HAP-1 (cell line): ENCODE measurements at regions not wholly inside any gene's neighbourhood (a gene's known extent, or its start where the extent isn't known, plus 50 kb on each side); places are given as distances from the start of the nearest gene placed in this dataset.

Experiments used
- DNase-seq, 2 experiments: peaks; one replicate each; pipeline ENCODE4 v3.0.0-alpha.2; 2016 to 2020; ENCODE audit warnings: low spot score in 2 of 2
- H3K27me3 ChIP-seq: fragments of 250-450 bp; sonication (Bioruptor Pico); 2 replicates; pipeline ENCODE4 v1.5.1; 2020; ENCODE audit warnings: low read depth, mild to moderate bottlenecking, moderate library complexity
- H3K36me3 ChIP-seq: fragments of 250-450 bp; sonication (Bioruptor Pico); replicated peaks from 2 replicates; pipeline ENCODE4 v1.5.1; 2020; ENCODE audit warnings: mild to moderate bottlenecking
- H3K4me1 ChIP-seq: fragments of 250-450 bp; sonication (Bioruptor Pico); 2 replicates; pipeline ENCODE4 v1.5.1; 2020; ENCODE audit warnings: mild to moderate bottlenecking
- H3K4me3 ChIP-seq: fragments of 250-450 bp; sonication (Bioruptor Pico); 2 replicates; pipeline ENCODE4 v1.5.1; 2020; ENCODE audit warnings: mild to moderate bottlenecking, moderate library complexity
- H3K9me3 ChIP-seq: fragments of 250-450 bp; sonication (Bioruptor Pico); 2 replicates; pipeline ENCODE4 v1.5.1; 2020; ENCODE audit warnings: mild to moderate bottlenecking, moderate library complexity
- in situ Hi-C: fragments of 300-500 bp; cut with MboI; formaldehyde crosslinking; loops from 3 replicates; pipeline ENCODE4 v1.14.3; 2020; ENCODE audit warnings: low sequenced_read_pairs, inconsistent platforms, mixed read lengths

- DNase-seq, result no peak
- no peaks in the 10 kb centered on the region for H3K4me1 ChIP-seq
- H3K27me3 ChIP-seq, result no peaks in the 10 kb centered on the region
- no peaks in the 10 kb centered on the region for H3K36me3 ChIP-seq
- no peaks in the 10 kb centered on the region for H3K9me3 ChIP-seq
- no peak overlapping the region for H3K4me3 ChIP-seq
- in situ Hi-C loops, result no loop called here
Observed at GRCh38 chr6:74976026-74976425, 229.8 kb downstream of the COL12A1 start.

DNA sequence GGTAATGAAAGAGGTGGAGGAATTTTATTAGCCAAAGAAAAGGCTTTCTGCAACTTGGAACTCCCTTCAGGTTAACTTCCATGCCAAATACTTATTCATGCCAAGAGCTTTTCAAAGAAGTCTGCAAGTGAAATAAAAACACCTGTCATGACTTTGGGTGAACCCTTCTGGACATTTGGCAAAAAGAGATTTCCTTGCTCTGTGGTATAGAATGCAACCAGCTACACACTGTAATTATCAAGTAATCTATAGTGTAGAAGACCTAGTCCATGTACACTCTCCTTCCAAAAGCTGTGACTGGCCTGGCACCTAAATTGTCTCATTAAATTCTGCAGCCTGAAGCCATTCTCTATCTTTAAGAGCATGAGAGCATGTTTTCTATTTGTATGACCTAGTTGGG lies 232.3 kb downstream of the COL12A1 start:
- Histone ChIP-seq H3K36me3 (no peaks in the 10 kb centered on the region), H3K9me3 (no peaks in the 10 kb centered on the region), H3K4me1 (no peaks in the 10 kb centered on the region), H3K27me3 (no peaks in the 10 kb centered on the region), H3K4me3 (no peak overlapping the region)
- no peak for DNase-seq
- in situ Hi-C loops, result no loop called here

- DNase-seq, result no peak
- Histone ChIP-seq H3K4me1 (no peaks in the 10 kb centered on the region), H3K4me3 (no peak overlapping the region), H3K9me3 (no peaks in the 10 kb centered on the region), H3K36me3 (no peaks in the 10 kb centered on the region), H3K27me3 (no peaks in the 10 kb centered on the region)
- in situ Hi-C loops, result no loop called here
Observed at GRCh38 chr6:74971633-74972032, 234.2 kb downstream of the COL12A1 start.

DNA sequence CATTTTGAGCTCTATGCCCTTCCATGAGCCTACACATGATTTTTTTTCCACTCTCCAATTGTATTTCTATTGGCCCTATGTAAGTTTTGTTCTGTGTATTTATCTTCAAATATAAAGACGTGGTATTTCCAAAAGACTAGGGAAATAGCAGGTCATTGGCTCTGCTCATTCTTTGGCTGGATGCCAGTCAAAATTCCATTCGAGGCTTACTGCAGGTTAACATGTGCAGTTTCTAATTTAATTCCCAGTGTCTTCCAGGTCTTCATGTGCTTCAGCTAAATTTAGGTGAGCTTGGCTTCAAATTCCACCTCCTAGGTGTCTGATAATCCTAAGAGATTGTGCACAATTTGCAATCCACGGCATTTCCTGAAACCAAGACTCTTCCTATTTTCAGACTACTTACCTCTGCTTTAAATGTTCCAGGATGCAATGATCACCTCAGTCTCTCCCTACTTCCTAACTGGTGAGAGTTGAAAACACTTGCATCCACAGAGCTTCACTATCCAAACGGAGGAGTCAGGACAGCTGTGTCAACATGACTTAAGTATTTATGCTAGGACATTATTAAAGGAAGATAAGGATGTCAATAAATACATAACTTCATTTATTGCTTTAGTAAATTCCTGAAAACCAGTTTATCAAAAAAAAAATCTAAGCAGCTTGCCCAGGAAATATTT lies 236.1 kb downstream of the COL12A1 start:
- H3K9me3 ChIP-seq, result no peaks in the 10 kb centered on the region
- in situ Hi-C loops, result no loop called here
- H3K4me1 ChIP-seq, result no peaks in the 10 kb centered on the region
- DNase-seq, result no peak
- H3K4me3 ChIP-seq, result no peak overlapping the region
- H3K27me3 ChIP-seq, result no peaks in the 10 kb centered on the region
- H3K36me3 ChIP-seq, result no peaks in the 10 kb centered on the region

GRCh38 chr6:74967821-74968220 lies 238.0 kb downstream of the COL12A1 start:
- no peak overlapping the region for H3K4me3 ChIP-seq
- no peaks in the 10 kb centered on the region for H3K36me3 ChIP-seq
- no peaks in the 10 kb centered on the region for H3K27me3 ChIP-seq
- H3K9me3 ChIP-seq, result no peaks in the 10 kb centered on the region
- DNase-seq, result no peak
- in situ Hi-C loops, result no loop called here
- no peaks in the 10 kb centered on the region for H3K4me1 ChIP-seq

DNA sequence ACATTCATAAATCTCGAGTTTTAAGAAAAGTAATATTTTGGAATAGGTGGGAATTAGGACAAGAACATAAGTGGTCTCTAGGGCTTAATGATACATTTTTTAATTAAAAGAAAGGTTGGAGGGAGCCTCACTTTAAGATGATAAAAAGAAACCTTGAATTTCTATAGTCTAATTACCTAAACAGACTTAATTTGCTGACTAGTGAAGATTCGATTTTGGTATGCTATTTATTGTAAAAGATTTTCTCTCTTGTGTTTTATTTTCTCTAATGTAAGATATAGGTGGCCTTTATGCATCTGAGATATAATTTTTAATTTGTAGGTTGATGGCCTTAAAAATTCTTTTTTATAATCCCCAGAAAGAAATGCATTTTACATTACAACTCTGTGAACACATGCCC lies 239.1 kb downstream of the COL12A1 start:
- in situ Hi-C loops, result no loop called here

DNA sequence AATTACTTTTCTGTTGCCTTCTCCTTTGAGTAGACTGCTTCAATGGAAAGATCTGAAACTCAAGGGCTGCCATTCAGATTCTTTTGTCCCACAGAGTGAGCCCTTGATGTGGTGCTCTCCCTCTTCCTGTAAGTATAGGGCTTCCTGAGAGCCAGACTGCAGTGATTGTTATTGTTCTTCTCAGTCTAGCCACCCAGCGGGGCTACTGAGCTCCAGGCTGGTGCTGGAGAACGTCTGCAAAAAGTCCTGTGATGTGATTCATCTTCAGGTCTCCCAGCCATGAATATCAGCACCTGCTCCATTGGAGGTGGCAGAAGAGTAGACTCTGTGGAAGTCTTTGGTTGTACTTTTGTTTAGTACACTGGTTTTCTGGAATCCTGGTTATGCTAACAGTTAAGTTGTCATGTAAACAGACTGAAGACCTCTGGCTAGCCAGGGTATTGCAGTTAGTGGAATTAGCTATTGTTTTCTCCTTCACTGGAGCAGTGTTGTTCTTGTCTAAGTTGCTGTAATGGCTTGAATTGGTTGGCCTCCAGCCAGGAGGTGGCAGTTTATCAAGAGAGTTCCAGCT lies 240.9 kb downstream of the COL12A1 start:
- H3K9me3 ChIP-seq, result no peaks in the 10 kb centered on the region
- no peaks in the 10 kb centered on the region for H3K4me1 ChIP-seq
- H3K27me3 ChIP-seq, result no peaks in the 10 kb centered on the region
- H3K36me3 ChIP-seq, result no peaks in the 10 kb centered on the region
- no peak overlapping the region for H3K4me3 ChIP-seq
- DNase-seq, result no peak
- in situ Hi-C loops, result no loop called here

More for the DNA sequence above, 239.1 kb downstream of the COL12A1 start:
- DNase-seq, result no peak
- no peaks in the 10 kb centered on the region for H3K36me3 ChIP-seq
- H3K4me1 ChIP-seq, result no peaks in the 10 kb centered on the region
- no peaks in the 10 kb centered on the region for H3K27me3 ChIP-seq
- H3K4me3 ChIP-seq, result no peak overlapping the region
- no peaks in the 10 kb centered on the region for H3K9me3 ChIP-seq

DNA sequence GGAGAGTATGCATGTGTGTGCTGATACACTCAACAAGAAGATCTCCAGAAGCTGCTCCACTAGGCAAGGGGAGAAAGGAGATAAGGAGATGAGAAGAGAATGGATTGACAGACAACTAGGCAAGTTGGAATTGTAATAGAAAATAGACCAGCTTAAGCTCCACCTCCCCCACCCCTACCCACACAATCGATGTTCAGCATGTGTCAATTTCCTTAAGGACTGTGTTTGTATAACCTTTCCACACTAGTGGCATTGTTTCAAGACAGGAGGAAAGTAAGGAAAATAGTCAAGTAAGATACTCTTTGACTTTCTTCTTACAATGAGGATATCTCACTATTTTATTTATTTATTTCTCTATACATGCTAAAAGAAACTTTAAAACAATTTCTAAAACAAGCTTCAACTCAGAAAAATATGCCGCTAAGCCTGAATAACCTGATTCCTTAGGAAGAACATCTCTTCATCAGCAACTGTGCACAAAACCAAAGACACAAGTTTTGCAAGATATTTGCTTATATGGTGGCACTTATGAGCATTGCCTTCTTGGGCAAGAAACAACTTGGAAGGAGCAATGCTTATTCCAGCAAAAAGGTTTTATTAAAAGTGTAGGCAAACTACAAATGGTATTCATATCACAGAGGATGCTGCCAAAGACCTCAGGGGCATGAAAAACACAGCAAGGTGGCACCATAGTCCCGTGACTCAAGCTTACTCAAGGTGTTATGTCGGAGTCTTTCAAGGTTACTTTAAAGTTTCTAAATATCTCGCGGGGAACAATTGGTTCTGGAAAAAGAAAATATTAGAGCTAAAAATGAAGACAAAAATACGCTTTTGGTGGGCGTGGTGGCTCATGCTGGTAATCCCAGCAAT lies 249.1 kb downstream of the COL12A1 start:
- Histone ChIP-seq H3K4me1 (no peaks in the 10 kb centered on the region), H3K4me3 (no peak overlapping the region), H3K36me3 (no peaks in the 10 kb centered on the region), H3K9me3 (no peaks in the 10 kb centered on the region), H3K27me3 (no peaks in the 10 kb centered on the region)
- DNase-seq, result no peak
- in situ Hi-C loops, result no loop called here

DNA sequence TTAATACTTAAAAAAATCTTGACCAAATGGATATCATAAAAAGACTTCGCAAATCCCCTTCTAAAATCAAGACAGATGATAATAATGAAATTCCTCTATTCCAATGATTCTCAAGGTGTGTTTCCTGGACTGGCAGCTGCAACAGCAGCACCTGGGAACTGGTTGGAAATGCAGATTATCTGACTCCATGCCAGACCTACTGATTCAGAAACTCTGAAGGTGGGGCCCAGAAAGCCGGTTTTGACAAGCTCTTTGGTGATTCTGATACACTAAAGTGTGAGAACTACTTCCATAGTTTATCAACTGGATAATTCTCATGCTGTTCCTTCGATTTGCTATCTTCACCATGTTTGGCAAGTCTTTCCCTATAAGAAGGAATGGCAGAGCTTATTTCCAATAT lies 252.1 kb downstream of the COL12A1 start:
- H3K36me3 ChIP-seq, result no peaks in the 10 kb centered on the region
- H3K4me1 ChIP-seq, result no peaks in the 10 kb centered on the region
- in situ Hi-C loops, result no loop called here
- DNase-seq, result no peak
- no peaks in the 10 kb centered on the region for H3K9me3 ChIP-seq
- H3K27me3 ChIP-seq, result no peaks in the 10 kb centered on the region
- no peak overlapping the region for H3K4me3 ChIP-seq

GRCh38 chr6:74946961-74947360 lies 258.9 kb downstream of the COL12A1 start:
- no peaks in the 10 kb centered on the region for H3K36me3 ChIP-seq
- no peak overlapping the region for H3K4me3 ChIP-seq
- no peak for DNase-seq
- no peaks in the 10 kb centered on the region for H3K4me1 ChIP-seq
- no peaks in the 10 kb centered on the region for H3K9me3 ChIP-seq
- in situ Hi-C loops, result no loop called here
- no peaks in the 10 kb centered on the region for H3K27me3 ChIP-seq

- H3K9me3 ChIP-seq, result no peaks in the 10 kb centered on the region
Observed at GRCh38 chr6:74942130-74942529, 263.7 kb downstream of the COL12A1 start.

GRCh38 chr6:74941424-74941823 lies 264.4 kb downstream of the COL12A1 start:
- Histone ChIP-seq H3K4me1 (no peaks in the 10 kb centered on the region), H3K36me3 (no peaks in the 10 kb centered on the region), H3K4me3 (no peak overlapping the region), H3K9me3 (no peaks in the 10 kb centered on the region), H3K27me3 (0 out of 2 replicates have a peak, but pooled peaks cover 3% of the 10 kb centered on the region)
- in situ Hi-C loops, result no loop called here
- DNase-seq, result no peak

More at GRCh38 chr6:74942130-74942529, 263.7 kb downstream of the COL12A1 start:
- Histone ChIP-seq H3K4me3 (no peak overlapping the region), H3K4me1 (no peaks in the 10 kb centered on the region), H3K27me3 (0 out of 2 replicates have a peak, but pooled peaks cover 3% of the 10 kb centered on the region), H3K36me3 (no peaks in the 10 kb centered on the region)
- DNase-seq, result no peak
- in situ Hi-C loops, result no loop called here

DNA sequence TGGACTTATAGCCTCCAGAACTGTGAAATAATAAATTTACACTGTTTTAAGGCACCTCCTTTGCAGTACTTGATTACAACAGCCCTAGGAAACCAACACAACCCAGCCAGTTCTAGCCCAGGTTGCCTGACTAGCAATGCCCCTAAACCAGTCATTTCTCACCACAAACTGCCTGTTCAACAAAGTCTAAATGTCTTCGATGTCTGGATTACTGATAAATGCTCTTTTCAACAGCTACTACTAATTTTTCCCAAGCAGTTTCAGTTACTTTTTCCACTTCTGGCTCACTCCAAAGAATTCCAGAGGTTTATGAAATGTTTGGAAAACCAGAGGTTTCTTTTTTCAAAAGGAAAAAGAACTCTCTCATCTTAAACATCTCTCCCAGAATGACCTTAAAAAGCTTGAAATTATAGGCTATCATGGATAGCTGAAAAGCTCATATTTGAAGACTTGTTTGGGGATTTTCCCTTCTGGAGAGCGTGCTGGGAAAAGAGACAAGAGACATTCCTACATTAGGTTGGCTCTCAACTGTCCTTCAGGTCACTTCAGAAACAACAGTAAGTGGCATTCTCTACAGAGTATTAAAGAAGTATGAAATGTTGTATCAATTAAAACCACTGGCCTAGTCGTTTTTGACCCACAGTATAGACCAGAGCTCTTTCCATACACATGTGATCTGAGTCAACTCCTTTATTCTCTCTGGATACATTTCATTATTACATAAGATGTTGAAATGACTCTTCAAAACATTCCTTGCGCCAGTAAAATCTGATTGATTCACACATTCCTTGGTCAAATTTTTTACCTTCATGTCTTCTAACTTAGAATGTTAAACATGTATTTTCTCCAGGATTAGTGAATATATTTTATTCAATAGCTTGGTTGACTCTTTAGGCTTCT lies 265.9 kb downstream of the COL12A1 start:
- in situ Hi-C loops, result no loop called here
- Histone ChIP-seq H3K36me3 (no peaks in the 10 kb centered on the region), H3K9me3 (no peaks in the 10 kb centered on the region), H3K4me3 (no peak overlapping the region), H3K4me1 (no peaks in the 10 kb centered on the region), H3K27me3 (0 out of 2 replicates have a peak, but pooled peaks cover 3% of the 10 kb centered on the region)
- no peak for DNase-seq
